ENCODE measurements at regions not wholly inside any gene's neighbourhood (a gene's known extent, or its start where the extent isn't known, plus 50 kb on each side); places are given as distances from the start of the nearest gene placed in this dataset.

GRCh38 chr4:81606801-81607501 lies 135.2 kb upstream of the RASGEF1B start:
- 15% methylated on average over 4 of the region's 4 CpGs for WGBS (ENCODE audit: insufficient coverage)
- Histone ChIP-seq H3K4me3 (ENCODE audit: low read length) (no peak overlapping the region), H3K27me3 (ENCODE audit: control insufficient read depth, insufficient read depth, low read length) (no peaks in the 10 kb centered on the region), H3K4me1 (ENCODE audit: control insufficient read depth, insufficient read depth, low read length) (peaks cover 3% of the 10 kb centered on the region), H3K27ac (ENCODE audit: low read length) (peak overlapping the region; percentile 46), H3K36me3 (ENCODE audit: control insufficient read depth, insufficient read depth, low read length) (no peaks in the 10 kb centered on the region), H3K9me3 (ENCODE audit: control insufficient read depth, insufficient read depth, low read length) (no peaks in the 10 kb centered on the region)
- H3K4me1 Mint-ChIP-seq: peaks cover 6 to 12% of the 10 kb centered on the region in 2 donors
- peaks cover 0 to 7% of the 10 kb centered on the region in 2 donors for H3K27me3 Mint-ChIP-seq (ENCODE audit: low read depth in 2 of 2)
- no peaks in the 10 kb centered on the region for H3K36me3 Mint-ChIP-seq
- DNase-seq (peak in 1 of 2 donors; percentile 16), ATAC-seq (peak in 2 of 3 donors; percentile 29 to 32)
- H3K4me3 Mint-ChIP-seq: no peak overlapping the region
- intact Hi-C loops (cut with micrococcal nuclease): no loop called here
- peak overlapping the region in 1 of 2 donors; percentile 4 for H3K27ac Mint-ChIP-seq
- TF ChIP-seq CTCF (IDR thresholded peaks at IDR 0.05): no peak
- H3K9me3 Mint-ChIP-seq: no peaks in the 10 kb centered on the region

GRCh38 chr4:81606166-81606565 lies 134.5 kb upstream of the RASGEF1B start:
- Histone ChIP-seq H3K27ac (ENCODE audit: low read length) (no peak overlapping the region), H3K36me3 (ENCODE audit: control insufficient read depth, insufficient read depth, low read length) (no peaks in the 10 kb centered on the region), H3K27me3 (ENCODE audit: control insufficient read depth, insufficient read depth, low read length) (no peaks in the 10 kb centered on the region), H3K4me1 (ENCODE audit: control insufficient read depth, insufficient read depth, low read length) (peaks cover 3% of the 10 kb centered on the region), H3K4me3 (ENCODE audit: low read length) (no peak overlapping the region), H3K9me3 (ENCODE audit: control insufficient read depth, insufficient read depth, low read length) (no peaks in the 10 kb centered on the region)
- peaks cover 6 to 12% of the 10 kb centered on the region in 2 donors for H3K4me1 Mint-ChIP-seq
- no peak for ATAC-seq
- H3K36me3 Mint-ChIP-seq: no peaks in the 10 kb centered on the region
- H3K27ac Mint-ChIP-seq: no peak overlapping the region
- peaks cover 0 to 7% of the 10 kb centered on the region in 2 donors for H3K27me3 Mint-ChIP-seq (ENCODE audit: low read depth in 2 of 2)
- H3K9me3 Mint-ChIP-seq: no peaks in the 10 kb centered on the region
- TF ChIP-seq CTCF (IDR thresholded peaks at IDR 0.05): no peak
- intact Hi-C loops (cut with micrococcal nuclease): no loop called here
- DNase-seq: no peak
- no peak overlapping the region for H3K4me3 Mint-ChIP-seq
- WGBS (ENCODE audit: insufficient coverage): 100% methylated on average over 2 of the region's 2 CpGs

GRCh38 chr4:81605271-81605670 lies 133.6 kb upstream of the RASGEF1B start:
- Mint-ChIP-seq H3K27ac (no peak overlapping the region), H3K9me3 (no peaks in the 10 kb centered on the region), H3K27me3 (ENCODE audit: low read depth in 2 of 2) (peaks cover 4 to 6% of the 10 kb centered on the region in 2 donors), H3K36me3 (no peaks in the 10 kb centered on the region), H3K4me3 (no peak overlapping the region), H3K4me1 (peaks cover 6 to 12% of the 10 kb centered on the region in 2 donors)
- ATAC-seq (no peak), DNase-seq (peak in 1 of 2 donors; percentile 26)
- intact Hi-C loops (cut with micrococcal nuclease): no loop called here
- Histone ChIP-seq H3K27me3 (ENCODE audit: control insufficient read depth, insufficient read depth, low read length) (no peaks in the 10 kb centered on the region), H3K4me1 (ENCODE audit: control insufficient read depth, insufficient read depth, low read length) (peaks cover 3% of the 10 kb centered on the region), H3K36me3 (ENCODE audit: control insufficient read depth, insufficient read depth, low read length) (no peaks in the 10 kb centered on the region), H3K27ac (ENCODE audit: low read length) (no peak overlapping the region), H3K4me3 (ENCODE audit: low read length) (no peak overlapping the region), H3K9me3 (ENCODE audit: control insufficient read depth, insufficient read depth, low read length) (no peaks in the 10 kb centered on the region)
- no peak for TF ChIP-seq CTCF (IDR thresholded peaks at IDR 0.05)
- 48% methylated on average over 1 of the region's 2 CpGs for whole genome bisulfite sequencing (ENCODE audit: insufficient coverage)

Measured in natural killer cell (primary cell).